Esophagus muscularis mucosa (tissue), 4 donors: ENCODE measurements at regions not wholly inside any gene's neighbourhood (a gene's known extent, or its start where the extent isn't known, plus 50 kb on each side); places are given as distances from the start of the nearest gene placed in this dataset.

ENCODE experiments used
- DNase-seq: peaks from one replicate; pipeline ENCODE4 v3.0.0-alpha.2; 2017; ENCODE audit errors: extremely low spot score
- H3K27ac ChIP-seq, 4 donors: fragments of 200-600 bp; sonication (generic); replicated peaks in 1 of 4; 1 replicate in 3 of 4; 2 replicates in 1 of 4; pipeline ENCODE4 v1.5.1; 2016 to 2019; ENCODE audit warnings: mild to moderate bottlenecking in 1 of 4
- H3K27me3 ChIP-seq, 4 donors: fragments of 200-600 bp; sonication (generic); one replicate each; pipeline versions ENCODE4 v1.5.1 to v1.6.0; 2016 to 2019
- H3K36me3 ChIP-seq, 4 donors: fragments of 200-600 bp; sonication (generic); one replicate each; pipeline ENCODE4 v1.5.1; 2016 to 2019
- H3K4me1 ChIP-seq, 4 donors: fragments of 200-600 bp; sonication (generic); one replicate each; pipeline ENCODE4 v1.5.1; 2016 to 2019
- H3K4me3 ChIP-seq, 4 donors: fragments of 200-600 bp; sonication (generic); 1 replicate in 2 of 4; 2 replicates in 2 of 4; pipeline ENCODE4 v1.5.1; 2016 to 2019; ENCODE audit warnings: mild to moderate bottlenecking in 4 of 4, moderate library complexity in 1 of 4
- H3K9me3 ChIP-seq, 4 donors: fragments of 200-600 bp; sonication (generic); 1 replicate in 3 of 4; 2 replicates in 1 of 4; pipeline ENCODE4 v1.5.1; 2016 to 2019
- CTCF ChIP-seq, 3 experiments: fragments of 200-600 bp in 2 of 3; fragments of 450-650 bp in 1 of 3; sonication (generic) in 2 of 3; IDR thresholded peaks; one replicate each; pipeline ENCODE4 v1.5.1; 2017 to 2019; ENCODE audit warnings: antibody characterized with exemption in 3 of 3, mild to moderate bottlenecking in 2 of 3, moderate library complexity in 1 of 3
- EP300 ChIP-seq: sonication (generic); formaldehyde crosslinking; IDR thresholded peaks from one replicate; pipeline ENCODE4 v1.6.1; 2017; ENCODE audit warnings: antibody characterized with exemption
- POLR2A ChIP-seq: fragments of 450-650 bp; IDR thresholded peaks from one replicate; pipeline ENCODE4 v1.6.1; 2017; ENCODE audit warnings: antibody characterized with exemption, moderate library complexity, mild to moderate bottlenecking, low read depth
- POLR2AphosphoS5 ChIP-seq, 2 donors: sonication (generic); formaldehyde crosslinking; IDR thresholded peaks; one replicate each; pipeline ENCODE4 v1.6.1; 2017; ENCODE audit warnings: antibody characterized with exemption in 2 of 2
- WGBS: methylation state at CpG from one replicate; pipeline ENCODE4 v1.1.5; 2018; 5-methylcytosine and 5-hydroxymethylcytosine counted together
- intact Hi-C: fragments of 100-400 bp; cut with DNase I; formaldehyde crosslinking; loops from one replicate; pipeline ENCODE4 v1.15.1; 2023

- intact Hi-C loops: no loop called here
- H3K27ac ChIP-seq: no peak overlapping the region
- 72% methylated on average over 8 of the region's 8 CpGs for WGBS
- no peaks in the 10 kb centered on the region for H3K4me1 ChIP-seq
- TF ChIP-seq EP300 (no peak), CTCF (IDR thresholded peaks at IDR 0.05) (no peak), POLR2A (no peak), POLR2AphosphoS5 (IDR thresholded peaks at IDR 0.05) (no peak)
- H3K27me3 ChIP-seq: no peaks in the 10 kb centered on the region
- H3K9me3 ChIP-seq: no peaks in the 10 kb centered on the region
- DNase-seq: no peak
- no peak overlapping the region for H3K4me3 ChIP-seq
- H3K36me3 ChIP-seq: no peaks in the 10 kb centered on the region
Measured at GRCh38 chr12:67540920-67541624, 107.5 kb upstream of the DYRK2 start.

DNA sequence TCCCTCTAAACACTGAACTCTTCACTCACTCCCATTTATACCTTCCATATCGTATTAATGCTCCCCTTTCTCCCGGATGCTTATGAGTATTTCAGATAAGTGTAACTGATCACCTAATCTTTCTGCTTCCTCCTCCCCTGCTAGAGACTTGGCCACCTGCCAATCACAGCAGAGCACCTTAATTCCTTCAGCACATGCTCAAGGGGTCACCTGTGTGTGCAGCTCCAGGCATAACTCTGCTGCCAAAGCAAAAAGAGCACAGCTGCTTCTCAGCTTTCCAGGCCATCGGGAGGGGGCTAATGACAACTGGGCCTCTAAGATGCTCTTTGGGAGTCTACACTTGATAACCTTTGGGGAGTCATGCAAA is 106.9 kb upstream of the DYRK2 start:
- H3K4me3 ChIP-seq: no peak overlapping the region
- peak; percentile 19 for DNase-seq
- WGBS: 75% methylated on average over 3 of the region's 3 CpGs
- no peaks in the 10 kb centered on the region for H3K4me1 ChIP-seq
- H3K27me3 ChIP-seq: no peaks in the 10 kb centered on the region
- no peak overlapping the region for H3K27ac ChIP-seq
- intact Hi-C loops: no loop called here
- TF ChIP-seq CTCF (IDR thresholded peaks at IDR 0.05) (no peak), POLR2A (no peak), POLR2AphosphoS5 (IDR thresholded peaks at IDR 0.05) (no peak), EP300 (no peak)
- no peaks in the 10 kb centered on the region for H3K9me3 ChIP-seq
- no peaks in the 10 kb centered on the region for H3K36me3 ChIP-seq

- intact Hi-C loops: no loop called here
- H3K9me3 ChIP-seq: no peaks in the 10 kb centered on the region
- WGBS: 74% methylated on average over 7 of the region's 7 CpGs
Measured at GRCh38 chr12:67543021-67543770, 105.3 kb upstream of the DYRK2 start.

GRCh38 chr12:67545298-67545697 is 103.2 kb upstream of the DYRK2 start:
- H3K27me3 ChIP-seq: no peaks in the 10 kb centered on the region
- no peaks in the 10 kb centered on the region for H3K9me3 ChIP-seq
- no peak for TF ChIP-seq EP300
- TF ChIP-seq POLR2AphosphoS5 (IDR thresholded peaks at IDR 0.05): no peak
- TF ChIP-seq POLR2A: no peak
- no peak for TF ChIP-seq CTCF (IDR thresholded peaks at IDR 0.05)
- H3K4me3 ChIP-seq: no peak overlapping the region
- no peaks in the 10 kb centered on the region for H3K36me3 ChIP-seq
- no peaks in the 10 kb centered on the region for H3K4me1 ChIP-seq
- intact Hi-C loops: no loop called here
- H3K27ac ChIP-seq: no peak overlapping the region
- WGBS: 75% methylated on average over 3 of the region's 8 CpGs
- no peak for DNase-seq

More at GRCh38 chr12:67543021-67543770, 105.3 kb upstream of the DYRK2 start:
- H3K36me3 ChIP-seq: no peaks in the 10 kb centered on the region
- no peak overlapping the region for H3K27ac ChIP-seq
- no peak overlapping the region for H3K4me3 ChIP-seq
- no peaks in the 10 kb centered on the region for H3K27me3 ChIP-seq
- H3K4me1 ChIP-seq: no peaks in the 10 kb centered on the region
- DNase-seq: no peak
- TF ChIP-seq POLR2AphosphoS5 (IDR thresholded peaks at IDR 0.05) (no peak), CTCF (IDR thresholded peaks at IDR 0.05) (no peak), EP300 (no peak), POLR2A (no peak)
